Osteocyte (in vitro differentiated cells): ENCODE measurements at regions not wholly inside any gene's neighbourhood (a gene's known extent, or its start where the extent isn't known, plus 50 kb on each side); places are given as distances from the start of the nearest gene placed in this dataset.
"Not testable (repeated sequence)": the region's sequence is repeated elsewhere in the genome, so short reads cannot be mapped to it uniquely, and the experiment has no call there.

ENCODE experiments used
- DNase-seq: peaks from one replicate; pipeline ENCODE4 v3.0.0; 2021; ENCODE audit warnings: mixed read lengths; ENCODE audit not compliant: unreplicated experiment; ENCODE audit errors: extremely low spot score
- H3K27ac Mint-ChIP-seq: one replicate; pipeline ENCODE4 v1.8.0; 2021; ENCODE audit warnings: mild to moderate bottlenecking, mixed read lengths; ENCODE audit not compliant: unreplicated experiment
- H3K27me3 Mint-ChIP-seq: one replicate; pipeline ENCODE4 v1.8.0; 2021; ENCODE audit warnings: mixed read lengths; ENCODE audit not compliant: unreplicated experiment
- H3K36me3 Mint-ChIP-seq: one replicate; pipeline ENCODE4 v1.8.0; 2021; ENCODE audit warnings: mixed read lengths; ENCODE audit not compliant: unreplicated experiment
- H3K4me1 Mint-ChIP-seq: one replicate; pipeline ENCODE4 v1.8.0; 2021; ENCODE audit warnings: mixed read lengths; ENCODE audit not compliant: unreplicated experiment
- H3K4me3 Mint-ChIP-seq: one replicate; pipeline ENCODE4 v1.8.0; 2021; ENCODE audit warnings: mild to moderate bottlenecking, moderate library complexity, mixed read lengths; ENCODE audit not compliant: unreplicated experiment
- H3K9me3 Mint-ChIP-seq: one replicate; pipeline ENCODE4 v1.8.0; 2021; ENCODE audit warnings: mixed read lengths; ENCODE audit not compliant: unreplicated experiment
- TF ChIP-seq, protein P1 (sequence below): fragments of 200-600 bp; sonication (generic); IDR thresholded peaks from 2 replicates; pipeline ENCODE4 v1.5.0; 2021; ENCODE audit warnings: antibody characterized with exemption, mild to moderate bottlenecking, moderate library complexity

DNA sequence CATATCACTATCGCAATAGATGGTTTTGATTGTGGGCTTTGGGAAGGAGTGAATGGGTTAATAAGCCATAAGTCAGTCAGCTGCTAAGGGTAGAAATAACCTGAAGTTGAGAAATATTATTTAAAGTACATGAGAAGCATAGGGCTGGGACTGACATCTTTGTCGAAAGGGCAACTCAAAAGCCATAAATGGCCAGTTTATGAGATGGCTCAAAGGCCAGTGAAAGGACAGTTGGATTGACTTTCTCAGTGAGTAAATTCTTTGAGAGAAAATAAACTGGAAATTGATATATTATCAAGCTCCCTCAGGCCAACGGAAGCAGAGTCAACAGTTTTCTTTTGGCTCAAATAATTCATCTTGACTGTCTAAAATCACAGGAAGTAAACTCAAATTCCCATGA, 419.8 kb downstream of the NSUN3 start:
- peaks cover 16% of the 10 kb centered on the region for H3K27me3 Mint-ChIP-seq
- H3K27ac Mint-ChIP-seq: no peak overlapping the region
- TF ChIP-seq, protein P1, sequence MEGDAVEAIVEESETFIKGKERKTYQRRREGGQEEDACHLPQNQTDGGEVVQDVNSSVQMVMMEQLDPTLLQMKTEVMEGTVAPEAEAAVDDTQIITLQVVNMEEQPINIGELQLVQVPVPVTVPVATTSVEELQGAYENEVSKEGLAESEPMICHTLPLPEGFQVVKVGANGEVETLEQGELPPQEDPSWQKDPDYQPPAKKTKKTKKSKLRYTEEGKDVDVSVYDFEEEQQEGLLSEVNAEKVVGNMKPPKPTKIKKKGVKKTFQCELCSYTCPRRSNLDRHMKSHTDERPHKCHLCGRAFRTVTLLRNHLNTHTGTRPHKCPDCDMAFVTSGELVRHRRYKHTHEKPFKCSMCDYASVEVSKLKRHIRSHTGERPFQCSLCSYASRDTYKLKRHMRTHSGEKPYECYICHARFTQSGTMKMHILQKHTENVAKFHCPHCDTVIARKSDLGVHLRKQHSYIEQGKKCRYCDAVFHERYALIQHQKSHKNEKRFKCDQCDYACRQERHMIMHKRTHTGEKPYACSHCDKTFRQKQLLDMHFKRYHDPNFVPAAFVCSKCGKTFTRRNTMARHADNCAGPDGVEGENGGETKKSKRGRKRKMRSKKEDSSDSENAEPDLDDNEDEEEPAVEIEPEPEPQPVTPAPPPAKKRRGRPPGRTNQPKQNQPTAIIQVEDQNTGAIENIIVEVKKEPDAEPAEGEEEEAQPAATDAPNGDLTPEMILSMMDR: no peak
- H3K4me3 Mint-ChIP-seq: no peak overlapping the region
- DNase-seq: no peak
- no peaks in the 10 kb centered on the region for H3K9me3 Mint-ChIP-seq
- H3K36me3 Mint-ChIP-seq: no peaks in the 10 kb centered on the region
- no peaks in the 10 kb centered on the region for H3K4me1 Mint-ChIP-seq

DNA sequence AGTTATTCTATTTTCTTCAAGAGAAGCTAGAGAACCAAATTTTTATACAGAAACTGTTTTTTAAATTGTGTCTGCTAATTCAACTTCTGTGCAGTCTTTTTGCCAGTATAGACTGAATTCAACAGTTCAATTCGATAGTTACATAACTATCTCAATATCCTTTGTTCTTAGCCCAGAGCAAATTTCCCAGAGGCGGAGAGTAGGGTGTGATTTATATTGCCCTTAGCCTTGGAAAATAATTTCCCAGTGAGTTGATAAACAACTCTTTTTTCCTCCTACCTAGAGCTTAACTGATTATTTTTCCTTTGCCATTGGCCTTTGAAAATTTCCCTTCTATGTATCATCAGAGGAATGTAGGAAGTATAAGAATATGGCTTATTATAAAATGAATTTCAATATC, 420.5 kb downstream of the NSUN3 start:
- Mint-ChIP-seq H3K27ac (no peak overlapping the region), H3K9me3 (no peaks in the 10 kb centered on the region), H3K4me3 (no peak overlapping the region), H3K4me1 (no peaks in the 10 kb centered on the region), H3K36me3 (no peaks in the 10 kb centered on the region), H3K27me3 (peaks cover 20% of the 10 kb centered on the region)
- DNase-seq: no peak
- TF ChIP-seq, protein P1: no peak

DNA sequence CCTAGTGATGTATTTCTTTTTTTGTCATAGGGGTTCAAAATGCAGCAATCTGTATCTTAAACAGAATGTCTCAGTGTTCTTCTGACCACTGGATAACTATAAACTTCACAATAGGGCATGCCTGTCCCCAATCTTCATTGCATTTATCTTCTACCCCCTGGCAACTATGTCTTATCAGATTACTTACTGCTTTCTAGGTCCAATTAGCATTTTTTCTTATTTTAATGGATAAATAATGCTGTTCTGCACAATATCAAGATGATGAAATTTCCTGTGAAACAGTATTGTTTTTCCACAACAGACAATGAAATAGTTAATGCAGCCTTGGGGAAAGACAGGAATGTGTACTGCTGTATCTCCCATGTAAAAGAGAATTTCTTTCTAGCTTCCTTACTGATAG, 432.1 kb downstream of the NSUN3 start:
- TF ChIP-seq, protein P1: no peak
- no peak overlapping the region for H3K27ac Mint-ChIP-seq
- no peaks in the 10 kb centered on the region for H3K9me3 Mint-ChIP-seq
- DNase-seq: no peak
- H3K27me3 Mint-ChIP-seq: peaks cover 9% of the 10 kb centered on the region
- H3K4me3 Mint-ChIP-seq: no peak overlapping the region
- no peaks in the 10 kb centered on the region for H3K4me1 Mint-ChIP-seq
- H3K36me3 Mint-ChIP-seq: no peaks in the 10 kb centered on the region

DNA sequence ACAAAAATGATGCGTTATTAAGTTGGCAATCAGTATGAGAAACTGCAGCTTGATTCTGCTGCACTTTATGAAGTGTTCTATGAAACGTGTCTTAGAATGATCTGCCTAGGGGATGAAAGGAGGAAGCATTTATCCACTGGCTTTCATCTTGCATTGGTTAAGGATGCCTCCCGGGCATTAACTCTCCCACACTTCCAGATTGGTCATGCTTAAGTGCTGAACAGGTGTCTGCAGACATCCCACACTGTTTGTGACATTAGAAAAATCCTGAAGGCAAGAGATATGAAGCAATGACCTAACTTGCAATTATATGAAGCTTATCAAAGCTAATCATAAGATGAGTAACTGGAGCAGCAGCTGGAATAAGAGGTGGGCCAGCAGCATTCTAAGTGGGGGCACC, 437.3 kb downstream of the NSUN3 start:
- H3K36me3 Mint-ChIP-seq: no peaks in the 10 kb centered on the region
- no peak overlapping the region for H3K27ac Mint-ChIP-seq
- peaks cover 15% of the 10 kb centered on the region for H3K9me3 Mint-ChIP-seq
- no peak for DNase-seq
- TF ChIP-seq, protein P1: no peak
- H3K4me3 Mint-ChIP-seq: no peak overlapping the region
- H3K27me3 Mint-ChIP-seq: no peaks in the 10 kb centered on the region
- no peaks in the 10 kb centered on the region for H3K4me1 Mint-ChIP-seq

DNA sequence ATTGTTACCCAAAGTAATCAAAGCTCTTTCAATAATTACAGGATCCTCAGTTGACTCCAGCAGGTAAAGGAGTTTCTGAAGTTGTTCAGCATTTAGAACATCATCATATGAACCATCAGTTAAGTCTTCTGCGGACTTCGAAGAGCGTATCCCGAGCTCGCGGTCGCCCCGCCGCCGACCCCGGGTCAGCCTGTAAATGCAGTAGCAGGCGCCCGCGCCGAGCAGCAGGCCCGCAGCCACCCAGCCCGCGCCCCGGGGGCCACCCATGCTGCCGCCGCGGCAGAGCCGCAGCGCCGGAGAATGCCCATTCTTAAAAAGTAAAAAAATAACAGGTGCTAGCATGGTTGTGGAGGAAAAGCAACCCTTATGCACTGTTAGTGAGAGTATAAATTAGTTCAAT, 444.5 kb downstream of the NSUN3 start:
- peaks cover 15% of the 10 kb centered on the region for H3K9me3 Mint-ChIP-seq
- H3K4me1 Mint-ChIP-seq, H3K27ac Mint-ChIP-seq: not testable (repeated sequence)

DNA sequence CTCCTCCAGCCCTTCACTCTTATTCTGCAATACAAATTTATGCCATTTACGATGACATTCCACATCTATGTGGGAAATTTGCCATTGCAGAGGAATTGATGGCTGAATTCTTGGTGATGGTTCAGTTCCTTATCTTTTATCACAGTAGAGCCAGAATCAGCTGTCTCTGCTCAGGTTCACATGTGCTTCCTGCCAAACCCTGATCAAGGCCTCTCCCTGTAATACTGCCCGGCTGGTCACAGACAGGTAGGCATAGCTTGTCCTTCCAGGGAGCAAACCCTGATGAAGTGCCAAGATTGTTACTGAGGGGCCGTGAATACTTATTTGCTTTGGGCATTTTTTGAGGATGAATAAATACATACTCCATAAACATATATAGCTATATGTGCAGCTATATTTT, 450.0 kb downstream of the NSUN3 start:
- Mint-ChIP-seq H3K27me3 (peaks cover 7% of the 10 kb centered on the region), H3K9me3 (no peaks in the 10 kb centered on the region), H3K27ac (no peak overlapping the region), H3K36me3 (no peaks in the 10 kb centered on the region), H3K4me1 (no peaks in the 10 kb centered on the region), H3K4me3 (no peak overlapping the region)
- no peak for DNase-seq
- TF ChIP-seq, protein P1: no peak

More for the DNA sequence above, 444.5 kb downstream of the NSUN3 start:
- H3K36me3 Mint-ChIP-seq, H3K4me3 Mint-ChIP-seq, DNase-seq, H3K27me3 Mint-ChIP-seq: not testable (repeated sequence)
